Inflammatory macrophage (primary cell): ENCODE measurements at regions not wholly inside any gene's neighbourhood (a gene's known extent, or its start where the extent isn't known, plus 50 kb on each side); places are given as distances from the start of the nearest gene placed in this dataset.
"Not testable (repeated sequence)": the region's sequence is repeated elsewhere in the genome, so short reads cannot be mapped to it uniquely, and the experiment has no call there.

ENCODE experiments used
- DNase-seq, 2 donors: peaks; one replicate each; pipeline ENCODE4 v3.0.0-alpha.2; 2020 to 2022

- no peak for DNase-seq
These were observed 1258.1 kb upstream of the TMEM132C start for GRCh38 chr12:127008755-127009403.

GRCh38 chr12:127012109-127012508 lies 1254.9 kb upstream of the TMEM132C start:
- no peak for DNase-seq

GRCh38 chr12:127013197-127013596 lies 1253.8 kb upstream of the TMEM132C start:
- no peak for DNase-seq

GRCh38 chr12:127014079-127014478 lies 1252.9 kb upstream of the TMEM132C start:
- DNase-seq, result no peak

- DNase-seq, result no peak
These were observed 1242.2 kb upstream of the TMEM132C start for GRCh38 chr12:127024791-127025190.

- no peak for DNase-seq
These were observed 1241.4 kb upstream of the TMEM132C start for GRCh38 chr12:127025545-127025944.

- DNase-seq, result no peak
These were observed 1231.7 kb upstream of the TMEM132C start for GRCh38 chr12:127035011-127035879.

GRCh38 chr12:127038152-127038551 lies 1228.8 kb upstream of the TMEM132C start:
- DNase-seq, result no peak

GRCh38 chr12:127038761-127039160 lies 1228.2 kb upstream of the TMEM132C start:
- DNase-seq, result no peak

- peak in 1 of 2 donors; percentile 4 for DNase-seq
These were observed 1224.9 kb upstream of the TMEM132C start for GRCh38 chr12:127041985-127042625.

GRCh38 chr12:127043731-127044130 lies 1223.2 kb upstream of the TMEM132C start:
- DNase-seq, result no peak

- no peak for DNase-seq
These were observed 1222.1 kb upstream of the TMEM132C start for GRCh38 chr12:127044836-127045235.

- no peak for DNase-seq
These were observed 1220.5 kb upstream of the TMEM132C start for GRCh38 chr12:127046467-127046866.

- DNase-seq, result no peak
These were observed 1218.9 kb upstream of the TMEM132C start for GRCh38 chr12:127048057-127048456.

- DNase-seq, result not testable (repeated sequence)
These were observed 1218.4 kb upstream of the TMEM132C start for GRCh38 chr12:127048525-127048924.

- DNase-seq, result no peak
These were observed 1215.8 kb upstream of the TMEM132C start for GRCh38 chr12:127051139-127051538.

- no peak for DNase-seq
These were observed 1214.3 kb upstream of the TMEM132C start for GRCh38 chr12:127052511-127053232.

GRCh38 chr12:127054531-127054930 lies 1212.4 kb upstream of the TMEM132C start:
- DNase-seq, result no peak

GRCh38 chr12:127060310-127060847 lies 1206.6 kb upstream of the TMEM132C start:
- no peak for DNase-seq

GRCh38 chr12:127060933-127061332 lies 1206.0 kb upstream of the TMEM132C start:
- no peak for DNase-seq

- no peak for DNase-seq
These were observed 1203.5 kb upstream of the TMEM132C start for GRCh38 chr12:127063339-127064072.

- DNase-seq, result no peak
These were observed 1202.8 kb upstream of the TMEM132C start for GRCh38 chr12:127064207-127064606.
